ENCODE measurements at regions not wholly inside any gene's neighbourhood (a gene's known extent, or its start where the extent isn't known, plus 50 kb on each side); places are given as distances from the start of the nearest gene placed in this dataset.

GRCh38 chr13:81295177-81295576 is 954.3 kb upstream of the SPRY2 start:
- TF ChIP-seq CTCF (IDR thresholded peaks at IDR 0.05; ENCODE audit: insufficient read depth, low read length), result no peak
- TF ChIP-seq POLR2AphosphoS5 (IDR thresholded peaks at IDR 0.05; ENCODE audit: low read depth), result no peak
- no peak for TF ChIP-seq GABPA (IDR thresholded peaks at IDR 0.05; ENCODE audit: low read depth)

Measured in HL-60 (cell line).